ENCODE measurements at regions not wholly inside any gene's neighbourhood (a gene's known extent, or its start where the extent isn't known, plus 50 kb on each side); places are given as distances from the start of the nearest gene placed in this dataset.
"Not testable (repeated sequence)": the region's sequence is repeated elsewhere in the genome, so short reads cannot be mapped to it uniquely, and the experiment has no call there.

- H3K27ac Mint-ChIP-seq; H3K9me3 Mint-ChIP-seq; H3K4me1 Mint-ChIP-seq (ENCODE audit: low read depth in 2 of 2); H3K36me3 Mint-ChIP-seq (ENCODE audit: insufficient read depth); H3K27me3 Mint-ChIP-seq; H3K4me3 Mint-ChIP-seq; DNase-seq; ATAC-seq (replicated peaks): not testable (repeated sequence)
These were observed 108.4 kb upstream of the ROPN1B start for GRCh38 chr3:125860547-125860946.

GRCh38 chr3:125862841-125863254 is 106.1 kb upstream of the ROPN1B start:
- H3K27me3 Mint-ChIP-seq; H3K4me3 Mint-ChIP-seq; ATAC-seq (replicated peaks); H3K36me3 Mint-ChIP-seq (ENCODE audit: insufficient read depth); H3K27ac Mint-ChIP-seq; H3K9me3 Mint-ChIP-seq; DNase-seq; H3K4me1 Mint-ChIP-seq (ENCODE audit: low read depth in 2 of 2): not testable (repeated sequence)

- not testable (repeated sequence) for H3K4me1 Mint-ChIP-seq (ENCODE audit: low read depth in 2 of 2)
These were observed 104.4 kb upstream of the ROPN1B start for GRCh38 chr3:125864532-125864931.

GRCh38 chr3:125886006-125886405 is 83.0 kb upstream of the ROPN1B start:
- H3K4me3 Mint-ChIP-seq; H3K27ac Mint-ChIP-seq; ATAC-seq (replicated peaks); DNase-seq; H3K4me1 Mint-ChIP-seq (ENCODE audit: low read depth in 2 of 2); H3K9me3 Mint-ChIP-seq; H3K36me3 Mint-ChIP-seq (ENCODE audit: insufficient read depth); H3K27me3 Mint-ChIP-seq: not testable (repeated sequence)

More at GRCh38 chr3:125864532-125864931, 104.4 kb upstream of the ROPN1B start:
- not testable (repeated sequence) for ATAC-seq (replicated peaks); H3K4me3 Mint-ChIP-seq; DNase-seq; H3K9me3 Mint-ChIP-seq; H3K27me3 Mint-ChIP-seq; H3K36me3 Mint-ChIP-seq (ENCODE audit: insufficient read depth); H3K27ac Mint-ChIP-seq

GRCh38 chr3:125899181-125899580 is 69.8 kb upstream of the ROPN1B start:
- H3K4me1 Mint-ChIP-seq (ENCODE audit: low read depth in 2 of 2); H3K9me3 Mint-ChIP-seq; H3K27ac Mint-ChIP-seq; ATAC-seq (replicated peaks); DNase-seq; H3K27me3 Mint-ChIP-seq; H3K4me3 Mint-ChIP-seq; H3K36me3 Mint-ChIP-seq (ENCODE audit: insufficient read depth): not testable (repeated sequence)

- H3K4me3 Mint-ChIP-seq; H3K4me1 Mint-ChIP-seq (ENCODE audit: low read depth in 2 of 2); H3K27me3 Mint-ChIP-seq; ATAC-seq (replicated peaks); DNase-seq; H3K27ac Mint-ChIP-seq; H3K9me3 Mint-ChIP-seq; H3K36me3 Mint-ChIP-seq (ENCODE audit: insufficient read depth): not testable (repeated sequence)
These were observed 67.5 kb upstream of the ROPN1B start for GRCh38 chr3:125901473-125901872.

GRCh38 chr3:125903780-125904455 is 65.1 kb upstream of the ROPN1B start:
- ATAC-seq (replicated peaks); H3K36me3 Mint-ChIP-seq (ENCODE audit: insufficient read depth); H3K27me3 Mint-ChIP-seq; DNase-seq; H3K4me3 Mint-ChIP-seq; H3K27ac Mint-ChIP-seq; H3K9me3 Mint-ChIP-seq; H3K4me1 Mint-ChIP-seq (ENCODE audit: low read depth in 2 of 2): not testable (repeated sequence)

- not testable (repeated sequence) for H3K9me3 Mint-ChIP-seq; H3K27ac Mint-ChIP-seq; H3K4me1 Mint-ChIP-seq (ENCODE audit: low read depth in 2 of 2); ATAC-seq (replicated peaks); H3K27me3 Mint-ChIP-seq; DNase-seq; H3K4me3 Mint-ChIP-seq; H3K36me3 Mint-ChIP-seq (ENCODE audit: insufficient read depth)
These were observed 61.7 kb upstream of the ROPN1B start for GRCh38 chr3:125907279-125907678.

- not testable (repeated sequence) for DNase-seq; H3K27ac Mint-ChIP-seq; ATAC-seq (replicated peaks); H3K36me3 Mint-ChIP-seq (ENCODE audit: insufficient read depth); H3K4me3 Mint-ChIP-seq; H3K9me3 Mint-ChIP-seq; H3K4me1 Mint-ChIP-seq (ENCODE audit: low read depth in 2 of 2); H3K27me3 Mint-ChIP-seq
These were observed 58.1 kb upstream of the ROPN1B start for GRCh38 chr3:125910851-125911250.

- H3K36me3 Mint-ChIP-seq (ENCODE audit: insufficient read depth); ATAC-seq (replicated peaks); DNase-seq; H3K27me3 Mint-ChIP-seq; H3K9me3 Mint-ChIP-seq: not testable (repeated sequence)
- H3K4me1 Mint-ChIP-seq (ENCODE audit: low read depth in 2 of 2), result peaks cover 7 to 12% of the 10 kb centered on the region in 2 donors
- peak overlapping the region; percentile 95 for H3K27ac Mint-ChIP-seq
- H3K4me3 Mint-ChIP-seq, result peak overlapping the region; percentile 86 to 88
These were observed 54.2 kb upstream of the ROPN1B start for GRCh38 chr3:125914608-125915436.

GRCh38 chr3:125915437-125915787 is 53.6 kb upstream of the ROPN1B start:
- ATAC-seq (replicated peaks); H3K36me3 Mint-ChIP-seq (ENCODE audit: insufficient read depth); DNase-seq; H3K9me3 Mint-ChIP-seq; H3K27me3 Mint-ChIP-seq: not testable (repeated sequence)
- Mint-ChIP-seq H3K27ac (peak overlapping the region; percentile 95), H3K4me1 (ENCODE audit: low read depth in 2 of 2) (peaks cover 7 to 12% of the 10 kb centered on the region in 2 donors), H3K4me3 (peak overlapping the region; percentile 86 to 88)

GRCh38 chr3:125915792-125916375 is 53.1 kb upstream of the ROPN1B start:
- H3K27me3 Mint-ChIP-seq; H3K9me3 Mint-ChIP-seq; H3K36me3 Mint-ChIP-seq (ENCODE audit: insufficient read depth): not testable (repeated sequence)
- DNase-seq (peak; percentile 100), ATAC-seq (replicated peaks) (peak; percentile 72)
- H3K4me1 Mint-ChIP-seq (ENCODE audit: low read depth in 2 of 2), result peaks cover 7 to 12% of the 10 kb centered on the region in 2 donors
- peak overlapping the region; percentile 95 for H3K27ac Mint-ChIP-seq
- H3K4me3 Mint-ChIP-seq, result peak overlapping the region; percentile 86 to 88

GRCh38 chr3:125916376-125916978 is 52.5 kb upstream of the ROPN1B start:
- Mint-ChIP-seq H3K27me3 (no peaks in the 10 kb centered on the region), H3K27ac (peak overlapping the region; percentile 95), H3K4me3 (peak overlapping the region; percentile 86 to 88), H3K36me3 (ENCODE audit: insufficient read depth) (peaks cover 7% of the 10 kb centered on the region), H3K4me1 (ENCODE audit: low read depth in 2 of 2) (peaks cover 7 to 12% of the 10 kb centered on the region in 2 donors), H3K9me3 (no peaks in the 10 kb centered on the region)
- ATAC-seq (replicated peaks), result peak; percentile 83
- DNase-seq, result peak; percentile 91 to 96 (median 93)
